Thoracic aorta (tissue), 2 donors: ENCODE measurements at regions not wholly inside any gene's neighbourhood (a gene's known extent, or its start where the extent isn't known, plus 50 kb on each side); places are given as distances from the start of the nearest gene placed in this dataset.
"Not testable (repeated sequence)": the region's sequence is repeated elsewhere in the genome, so short reads cannot be mapped to it uniquely, and the experiment has no call there.

Source experiments
- ATAC-seq: fragments of 150-250 bp; one replicate; pipeline ENCODE4 v1.8.0; 2017; ENCODE audit warnings: low read depth; ENCODE audit not compliant: insufficient number of reproducible peaks, low FRiP score
- DNase-seq: peaks from one replicate; pipeline ENCODE4 v3.0.0-alpha.2; 2020; ENCODE audit warnings: low spot score
- H3K27ac ChIP-seq, 2 donors: fragments of 200-600 bp; sonication (generic); 1 replicate in 1 of 2; 2 replicates in 1 of 2; pipeline ENCODE4 v1.5.1; 2016; ENCODE audit warnings: mild to moderate bottlenecking in 2 of 2, moderate library complexity in 2 of 2
- H3K27me3 ChIP-seq: fragments of 200-600 bp; sonication (generic); replicated peaks from 2 replicates; pipeline ENCODE4 v1.6.0; 2016; ENCODE audit warnings: mild to moderate bottlenecking; ENCODE audit not compliant: insufficient read depth
- H3K36me3 ChIP-seq: fragments of 200-600 bp; sonication (generic); one replicate; pipeline ENCODE4 v1.5.1; 2016
- H3K4me1 ChIP-seq, 2 donors: fragments of 200-600 bp; sonication (generic); 1 replicate in 1 of 2; 2 replicates in 1 of 2; pipeline versions ENCODE4 v1.5.1 to v1.6.0; 2016; ENCODE audit warnings: low read depth in 2 of 2, mild to moderate bottlenecking in 1 of 2; ENCODE audit not compliant: control insufficient read depth in 1 of 2
- H3K4me3 ChIP-seq: fragments of 200-600 bp; sonication (generic); 2 replicates; pipeline ENCODE4 v1.5.1; 2016; ENCODE audit warnings: mild to moderate bottlenecking
- H3K9me3 ChIP-seq: fragments of 200-600 bp; sonication (generic); 2 replicates; pipeline ENCODE4 v1.5.1; 2016
- CTCF ChIP-seq: fragments of 200-600 bp; sonication (generic); IDR thresholded peaks from one replicate; pipeline ENCODE4 v1.5.1; 2019; ENCODE audit warnings: antibody characterized with exemption

GRCh38 chr3:153919773-153920172 is 201.4 kb upstream of the ARHGEF26 start:
- Histone ChIP-seq H3K9me3 (no peaks in the 10 kb centered on the region), H3K27ac (no peak overlapping the region), H3K4me3 (no peak overlapping the region), H3K27me3 (no peaks in the 10 kb centered on the region), H3K4me1 (no peaks in the 10 kb centered on the region), H3K36me3 (no peaks in the 10 kb centered on the region)
- TF ChIP-seq CTCF, result no peak
- no peak for DNase-seq
- ATAC-seq, result no peak

GRCh38 chr3:153921826-153922225 is 199.4 kb upstream of the ARHGEF26 start:
- DNase-seq, result no peak
- Histone ChIP-seq H3K27ac (no peak overlapping the region), H3K27me3 (no peaks in the 10 kb centered on the region), H3K4me1 (no peaks in the 10 kb centered on the region), H3K9me3 (no peaks in the 10 kb centered on the region), H3K4me3 (no peak overlapping the region), H3K36me3 (no peaks in the 10 kb centered on the region)
- no peak for TF ChIP-seq CTCF
- no peak for ATAC-seq

- Histone ChIP-seq H3K27ac (no peak overlapping the region), H3K9me3 (no peaks in the 10 kb centered on the region), H3K27me3 (no peaks in the 10 kb centered on the region), H3K4me1 (no peaks in the 10 kb centered on the region), H3K4me3 (no peak overlapping the region), H3K36me3 (no peaks in the 10 kb centered on the region)
- DNase-seq (no peak), ATAC-seq (no peak)
- no peak for TF ChIP-seq CTCF
These were observed 195.2 kb upstream of the ARHGEF26 start for GRCh38 chr3:153925841-153926514.

- H3K27ac ChIP-seq, result no peak overlapping the region
- no peak for DNase-seq
These were observed 194.1 kb upstream of the ARHGEF26 start for GRCh38 chr3:153927107-153927506.

GRCh38 chr3:153928851-153929250 is 192.3 kb upstream of the ARHGEF26 start:
- Histone ChIP-seq H3K9me3 (no peaks in the 10 kb centered on the region), H3K4me1 (no peaks in the 10 kb centered on the region), H3K4me3 (no peak overlapping the region), H3K36me3 (no peaks in the 10 kb centered on the region), H3K27me3 (no peaks in the 10 kb centered on the region), H3K27ac (no peak overlapping the region)
- DNase-seq, result no peak
- no peak for TF ChIP-seq CTCF
- ATAC-seq, result no peak

More at GRCh38 chr3:153927107-153927506, 194.1 kb upstream of the ARHGEF26 start:
- no peaks in the 10 kb centered on the region for H3K9me3 ChIP-seq
- ATAC-seq, result no peak
- H3K27me3 ChIP-seq, result no peaks in the 10 kb centered on the region
- H3K4me3 ChIP-seq, result no peak overlapping the region
- no peaks in the 10 kb centered on the region for H3K36me3 ChIP-seq
- TF ChIP-seq CTCF, result no peak
- H3K4me1 ChIP-seq, result no peaks in the 10 kb centered on the region

- H3K4me1 ChIP-seq, H3K27ac ChIP-seq, H3K4me3 ChIP-seq, H3K36me3 ChIP-seq, H3K9me3 ChIP-seq, H3K27me3 ChIP-seq, DNase-seq, ATAC-seq: not testable (repeated sequence)
These were observed 187.7 kb upstream of the ARHGEF26 start for GRCh38 chr3:153933481-153933880.
